HG03439 (cell line): ENCODE measurements at regions not wholly inside any gene's neighbourhood (a gene's known extent, or its start where the extent isn't known, plus 50 kb on each side); places are given as distances from the start of the nearest gene placed in this dataset.
"Not testable (repeated sequence)": the region's sequence is repeated elsewhere in the genome, so short reads cannot be mapped to it uniquely, and the experiment has no call there.

Experiments
- ATAC-seq: cut with Tn5 transposase; IDR thresholded peaks from one replicate; pipeline ENCODE4 v1.9.1; 2021; ENCODE audit warnings: mild to moderate bottlenecking, moderate library complexity; ENCODE audit not compliant: unreplicated experiment

GRCh38 chr1:194068446-194069167, 882.2 kb upstream of the B3GALT2 start:
- no peak for ATAC-seq

- no peak for ATAC-seq
Observed at GRCh38 chr1:194067772-194068171, 881.4 kb upstream of the B3GALT2 start.

- ATAC-seq, result no peak
Observed at GRCh38 chr1:194062962-194063361, 876.5 kb upstream of the B3GALT2 start.

- no peak for ATAC-seq
Observed at GRCh38 chr1:194062526-194062925, 876.1 kb upstream of the B3GALT2 start.

GRCh38 chr1:194060481-194060880, 874.1 kb upstream of the B3GALT2 start:
- ATAC-seq, result no peak

- ATAC-seq, result not testable (repeated sequence)
Observed at GRCh38 chr1:194058268-194058667, 871.9 kb upstream of the B3GALT2 start.

GRCh38 chr1:194056169-194056568, 869.8 kb upstream of the B3GALT2 start:
- no peak for ATAC-seq

GRCh38 chr1:194055536-194055935, 869.1 kb upstream of the B3GALT2 start:
- no peak for ATAC-seq

- ATAC-seq, result no peak
Observed at GRCh38 chr1:194052514-194053338, 866.3 kb upstream of the B3GALT2 start.

GRCh38 chr1:194047921-194048320, 861.5 kb upstream of the B3GALT2 start:
- no peak for ATAC-seq

- ATAC-seq, result no peak
Observed at GRCh38 chr1:194047206-194047605, 860.8 kb upstream of the B3GALT2 start.

GRCh38 chr1:194045416-194045815, 859.0 kb upstream of the B3GALT2 start:
- ATAC-seq, result no peak

GRCh38 chr1:194044892-194045291, 858.5 kb upstream of the B3GALT2 start:
- ATAC-seq, result no peak

- no peak for ATAC-seq
Observed at GRCh38 chr1:194043984-194044755, 857.8 kb upstream of the B3GALT2 start.

- ATAC-seq, result no peak
Observed at GRCh38 chr1:194042736-194043135, 856.3 kb upstream of the B3GALT2 start.

- ATAC-seq, result no peak
Observed at GRCh38 chr1:194040496-194040895, 854.1 kb upstream of the B3GALT2 start.

GRCh38 chr1:194039578-194039977, 853.2 kb upstream of the B3GALT2 start:
- no peak for ATAC-seq

- no peak for ATAC-seq
Observed at GRCh38 chr1:194033646-194034045, 847.2 kb upstream of the B3GALT2 start.

- ATAC-seq, result no peak
Observed at GRCh38 chr1:194028002-194028401, 841.6 kb upstream of the B3GALT2 start.

- no peak for ATAC-seq
Observed at GRCh38 chr1:194026422-194026821, 840.0 kb upstream of the B3GALT2 start.

GRCh38 chr1:194024659-194025058, 838.2 kb upstream of the B3GALT2 start:
- ATAC-seq, result no peak
